ENCODE measurements at regions not wholly inside any gene's neighbourhood (a gene's known extent, or its start where the extent isn't known, plus 50 kb on each side); places are given as distances from the start of the nearest gene placed in this dataset.

GRCh38 chr16:80074329-80074728 is 466.5 kb upstream of the DYNLRB2 start:
- Histone ChIP-seq H3K9me2 (replicated peaks; ENCODE audit: low read depth, low read length) (no peaks in the 10 kb centered on the region), H2AFZ (ENCODE audit: low read length) (no peak overlapping the region), H3K9me3 (ENCODE audit: insufficient read depth, low read depth, low read length) (no peaks in the 10 kb centered on the region), H3K4me3 (ENCODE audit: low read length, poor library complexity, severe bottlenecking) (no peak overlapping the region), H3K36me3 (ENCODE audit: insufficient read depth, low read length) (no peaks in the 10 kb centered on the region), H3K9ac (ENCODE audit: low read depth, low read length, poor library complexity, severe bottlenecking) (no peak overlapping the region), H3K79me2 (ENCODE audit: insufficient read depth, low read length) (no peaks in the 10 kb centered on the region), H4K20me1 (ENCODE audit: insufficient read depth, low read length, poor library complexity, severe bottlenecking) (no peaks in the 10 kb centered on the region), H3K27me3 (ENCODE audit: insufficient read depth, low read length, poor library complexity, severe bottlenecking) (no peaks in the 10 kb centered on the region), H3F3A (ENCODE audit: low read depth) (no peaks in the 10 kb centered on the region), H3K4me1 (ENCODE audit: insufficient read depth, low read length, poor library complexity, severe bottlenecking) (no peaks in the 10 kb centered on the region), H3K4me2 (ENCODE audit: low read depth, low read length, poor library complexity, severe bottlenecking) (no peak overlapping the region)
- TF ChIP-seq CTCF (conservative IDR thresholded peaks at IDR 0.05; ENCODE audit: low read length) = no peak
- TF ChIP-seq EZH2phosphoT487 (IDR thresholded peaks at IDR 0.05; ENCODE audit: borderline replicate concordance) = no peak

GRCh38 chr16:80071964-80072456 is 468.8 kb upstream of the DYNLRB2 start:
- Histone ChIP-seq H3K79me2 (ENCODE audit: insufficient read depth, low read length) (no peaks in the 10 kb centered on the region), H3K27me3 (ENCODE audit: insufficient read depth, low read length, poor library complexity, severe bottlenecking) (no peaks in the 10 kb centered on the region), H3K9ac (ENCODE audit: low read depth, low read length, poor library complexity, severe bottlenecking) (no peak overlapping the region), H3K4me1 (ENCODE audit: insufficient read depth, low read length, poor library complexity, severe bottlenecking) (no peaks in the 10 kb centered on the region), H3K4me3 (ENCODE audit: low read length, poor library complexity, severe bottlenecking) (no peak overlapping the region), H3F3A (ENCODE audit: low read depth) (no peaks in the 10 kb centered on the region), H3K9me2 (replicated peaks; ENCODE audit: low read depth, low read length) (no peaks in the 10 kb centered on the region), H4K20me1 (ENCODE audit: insufficient read depth, low read length, poor library complexity, severe bottlenecking) (no peaks in the 10 kb centered on the region), H2AFZ (ENCODE audit: low read length) (no peak overlapping the region), H3K36me3 (ENCODE audit: insufficient read depth, low read length) (no peaks in the 10 kb centered on the region), H3K9me3 (ENCODE audit: insufficient read depth, low read depth, low read length) (no peaks in the 10 kb centered on the region), H3K4me2 (ENCODE audit: low read depth, low read length, poor library complexity, severe bottlenecking) (no peak overlapping the region)
- no peak for TF ChIP-seq CTCF (conservative IDR thresholded peaks at IDR 0.05; ENCODE audit: low read length)
- TF ChIP-seq EZH2phosphoT487 (IDR thresholded peaks at IDR 0.05; ENCODE audit: borderline replicate concordance) = no peak

- Histone ChIP-seq H3K4me2 (ENCODE audit: low read depth, low read length, poor library complexity, severe bottlenecking) (no peak overlapping the region), H3K36me3 (ENCODE audit: insufficient read depth, low read length) (no peaks in the 10 kb centered on the region), H3K9me3 (ENCODE audit: insufficient read depth, low read depth, low read length) (no peaks in the 10 kb centered on the region), H3K27me3 (ENCODE audit: insufficient read depth, low read length, poor library complexity, severe bottlenecking) (no peaks in the 10 kb centered on the region), H3K9ac (ENCODE audit: low read depth, low read length, poor library complexity, severe bottlenecking) (no peak overlapping the region), H3K79me2 (ENCODE audit: insufficient read depth, low read length) (no peaks in the 10 kb centered on the region), H3K4me1 (ENCODE audit: insufficient read depth, low read length, poor library complexity, severe bottlenecking) (no peaks in the 10 kb centered on the region), H3K4me3 (ENCODE audit: low read length, poor library complexity, severe bottlenecking) (no peak overlapping the region), H2AFZ (ENCODE audit: low read length) (no peak overlapping the region), H3K9me2 (replicated peaks; ENCODE audit: low read depth, low read length) (no peaks in the 10 kb centered on the region), H3F3A (ENCODE audit: low read depth) (no peaks in the 10 kb centered on the region), H4K20me1 (ENCODE audit: insufficient read depth, low read length, poor library complexity, severe bottlenecking) (no peaks in the 10 kb centered on the region)
- TF ChIP-seq EZH2phosphoT487 (IDR thresholded peaks at IDR 0.05; ENCODE audit: borderline replicate concordance) = no peak
Measured at GRCh38 chr16:80066805-80067580, 466.5 kb upstream of the MAF start.

GRCh38 chr16:80065541-80065940 is 465.0 kb upstream of the MAF start:
- TF ChIP-seq EZH2phosphoT487 (IDR thresholded peaks at IDR 0.05; ENCODE audit: borderline replicate concordance) (no peak), CTCF (conservative IDR thresholded peaks at IDR 0.05; ENCODE audit: low read length) (no peak)
- Histone ChIP-seq H2AFZ (ENCODE audit: low read length) (no peak overlapping the region), H3K9ac (ENCODE audit: low read depth, low read length, poor library complexity, severe bottlenecking) (no peak overlapping the region), H3K4me3 (ENCODE audit: low read length, poor library complexity, severe bottlenecking) (no peak overlapping the region), H3F3A (ENCODE audit: low read depth) (no peaks in the 10 kb centered on the region), H3K9me2 (replicated peaks; ENCODE audit: low read depth, low read length) (no peaks in the 10 kb centered on the region), H4K20me1 (ENCODE audit: insufficient read depth, low read length, poor library complexity, severe bottlenecking) (no peaks in the 10 kb centered on the region), H3K27me3 (ENCODE audit: insufficient read depth, low read length, poor library complexity, severe bottlenecking) (no peaks in the 10 kb centered on the region), H3K4me2 (ENCODE audit: low read depth, low read length, poor library complexity, severe bottlenecking) (no peak overlapping the region), H3K79me2 (ENCODE audit: insufficient read depth, low read length) (no peaks in the 10 kb centered on the region), H3K9me3 (ENCODE audit: insufficient read depth, low read depth, low read length) (no peaks in the 10 kb centered on the region), H3K4me1 (ENCODE audit: insufficient read depth, low read length, poor library complexity, severe bottlenecking) (no peaks in the 10 kb centered on the region), H3K36me3 (ENCODE audit: insufficient read depth, low read length) (no peaks in the 10 kb centered on the region)
